Panc1 (cell line): ENCODE measurements at regions not wholly inside any gene's neighbourhood (a gene's known extent, or its start where the extent isn't known, plus 50 kb on each side); places are given as distances from the start of the nearest gene placed in this dataset.

Experiments
- TF ChIP-seq, protein P1 (sequence below): fragments of 450-650 bp; IDR thresholded peaks from 2 replicates; pipeline ENCODE4 v1.5.1; 2017; ENCODE audit warnings: mild to moderate bottlenecking
- TF ChIP-seq, protein P2 (sequence below), 2 experiments: IDR thresholded peaks; 2 replicates each; pipeline ENCODE4 v1.6.1; 2011 to 2012; ENCODE audit warnings: low read depth in 2 of 2, control low read depth in 1 of 2, low read length in 1 of 2, mild to moderate bottlenecking in 1 of 2, moderate library complexity in 1 of 2; ENCODE audit not compliant: insufficient read depth in 1 of 2

DNA sequence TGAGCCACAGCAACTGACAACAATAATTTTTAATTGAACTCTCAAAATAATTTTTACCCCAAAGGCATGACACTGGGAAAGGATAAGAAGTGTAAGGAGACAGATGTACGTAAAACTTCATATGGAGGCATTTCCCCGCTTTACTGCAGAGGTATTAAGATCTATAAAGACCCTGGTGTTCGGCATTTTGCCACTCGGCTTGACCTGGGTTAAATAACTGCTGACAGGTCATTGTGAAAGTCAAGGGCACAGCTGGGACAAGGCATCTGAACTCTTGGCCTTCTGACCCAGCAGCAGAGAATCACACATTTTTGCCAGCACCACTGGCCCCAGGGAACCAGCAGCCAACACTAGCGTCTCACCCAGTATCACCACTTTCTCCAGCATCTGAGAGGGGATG lies 372.1 kb downstream of the SOX9 start:
- TF ChIP-seq, protein P1, sequence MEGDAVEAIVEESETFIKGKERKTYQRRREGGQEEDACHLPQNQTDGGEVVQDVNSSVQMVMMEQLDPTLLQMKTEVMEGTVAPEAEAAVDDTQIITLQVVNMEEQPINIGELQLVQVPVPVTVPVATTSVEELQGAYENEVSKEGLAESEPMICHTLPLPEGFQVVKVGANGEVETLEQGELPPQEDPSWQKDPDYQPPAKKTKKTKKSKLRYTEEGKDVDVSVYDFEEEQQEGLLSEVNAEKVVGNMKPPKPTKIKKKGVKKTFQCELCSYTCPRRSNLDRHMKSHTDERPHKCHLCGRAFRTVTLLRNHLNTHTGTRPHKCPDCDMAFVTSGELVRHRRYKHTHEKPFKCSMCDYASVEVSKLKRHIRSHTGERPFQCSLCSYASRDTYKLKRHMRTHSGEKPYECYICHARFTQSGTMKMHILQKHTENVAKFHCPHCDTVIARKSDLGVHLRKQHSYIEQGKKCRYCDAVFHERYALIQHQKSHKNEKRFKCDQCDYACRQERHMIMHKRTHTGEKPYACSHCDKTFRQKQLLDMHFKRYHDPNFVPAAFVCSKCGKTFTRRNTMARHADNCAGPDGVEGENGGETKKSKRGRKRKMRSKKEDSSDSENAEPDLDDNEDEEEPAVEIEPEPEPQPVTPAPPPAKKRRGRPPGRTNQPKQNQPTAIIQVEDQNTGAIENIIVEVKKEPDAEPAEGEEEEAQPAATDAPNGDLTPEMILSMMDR, result no peak
- TF ChIP-seq, protein P2, sequence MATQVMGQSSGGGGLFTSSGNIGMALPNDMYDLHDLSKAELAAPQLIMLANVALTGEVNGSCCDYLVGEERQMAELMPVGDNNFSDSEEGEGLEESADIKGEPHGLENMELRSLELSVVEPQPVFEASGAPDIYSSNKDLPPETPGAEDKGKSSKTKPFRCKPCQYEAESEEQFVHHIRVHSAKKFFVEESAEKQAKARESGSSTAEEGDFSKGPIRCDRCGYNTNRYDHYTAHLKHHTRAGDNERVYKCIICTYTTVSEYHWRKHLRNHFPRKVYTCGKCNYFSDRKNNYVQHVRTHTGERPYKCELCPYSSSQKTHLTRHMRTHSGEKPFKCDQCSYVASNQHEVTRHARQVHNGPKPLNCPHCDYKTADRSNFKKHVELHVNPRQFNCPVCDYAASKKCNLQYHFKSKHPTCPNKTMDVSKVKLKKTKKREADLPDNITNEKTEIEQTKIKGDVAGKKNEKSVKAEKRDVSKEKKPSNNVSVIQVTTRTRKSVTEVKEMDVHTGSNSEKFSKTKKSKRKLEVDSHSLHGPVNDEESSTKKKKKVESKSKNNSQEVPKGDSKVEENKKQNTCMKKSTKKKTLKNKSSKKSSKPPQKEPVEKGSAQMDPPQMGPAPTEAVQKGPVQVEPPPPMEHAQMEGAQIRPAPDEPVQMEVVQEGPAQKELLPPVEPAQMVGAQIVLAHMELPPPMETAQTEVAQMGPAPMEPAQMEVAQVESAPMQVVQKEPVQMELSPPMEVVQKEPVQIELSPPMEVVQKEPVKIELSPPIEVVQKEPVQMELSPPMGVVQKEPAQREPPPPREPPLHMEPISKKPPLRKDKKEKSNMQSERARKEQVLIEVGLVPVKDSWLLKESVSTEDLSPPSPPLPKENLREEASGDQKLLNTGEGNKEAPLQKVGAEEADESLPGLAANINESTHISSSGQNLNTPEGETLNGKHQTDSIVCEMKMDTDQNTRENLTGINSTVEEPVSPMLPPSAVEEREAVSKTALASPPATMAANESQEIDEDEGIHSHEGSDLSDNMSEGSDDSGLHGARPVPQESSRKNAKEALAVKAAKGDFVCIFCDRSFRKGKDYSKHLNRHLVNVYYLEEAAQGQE (IDR thresholded peaks at IDR 0.05; ENCODE audit: insufficient read depth in 1 of 2, low read depth in 2 of 2, low read length in 1 of 2), result no peak
